Epithelial cell of proximal tubule (primary cell): ENCODE measurements at regions not wholly inside any gene's neighbourhood (a gene's known extent, or its start where the extent isn't known, plus 50 kb on each side); places are given as distances from the start of the nearest gene placed in this dataset.
"Not testable (repeated sequence)": the region's sequence is repeated elsewhere in the genome, so short reads cannot be mapped to it uniquely, and the experiment has no call there.

Experiments
- DNase-seq: peaks from one replicate; pipeline ENCODE4 v3.0.0-alpha.2; 2011; ENCODE audit warnings: low read depth
- H3K4me3 ChIP-seq: 2 replicates; pipeline ENCODE4 v1.5.1; 2011; ENCODE audit warnings: low read depth, mild to moderate bottlenecking, low read length
- TF ChIP-seq, protein P1 (sequence below): conservative IDR thresholded peaks from 2 replicates; pipeline ENCODE4 v1.5.1; 2012; ENCODE audit warnings: low read depth, mild to moderate bottlenecking, low read length

GRCh38 chr13:22926748-22927400 lies 253.9 kb upstream of the SGCG start:
- DNase-seq, result no peak
- TF ChIP-seq, protein P1, sequence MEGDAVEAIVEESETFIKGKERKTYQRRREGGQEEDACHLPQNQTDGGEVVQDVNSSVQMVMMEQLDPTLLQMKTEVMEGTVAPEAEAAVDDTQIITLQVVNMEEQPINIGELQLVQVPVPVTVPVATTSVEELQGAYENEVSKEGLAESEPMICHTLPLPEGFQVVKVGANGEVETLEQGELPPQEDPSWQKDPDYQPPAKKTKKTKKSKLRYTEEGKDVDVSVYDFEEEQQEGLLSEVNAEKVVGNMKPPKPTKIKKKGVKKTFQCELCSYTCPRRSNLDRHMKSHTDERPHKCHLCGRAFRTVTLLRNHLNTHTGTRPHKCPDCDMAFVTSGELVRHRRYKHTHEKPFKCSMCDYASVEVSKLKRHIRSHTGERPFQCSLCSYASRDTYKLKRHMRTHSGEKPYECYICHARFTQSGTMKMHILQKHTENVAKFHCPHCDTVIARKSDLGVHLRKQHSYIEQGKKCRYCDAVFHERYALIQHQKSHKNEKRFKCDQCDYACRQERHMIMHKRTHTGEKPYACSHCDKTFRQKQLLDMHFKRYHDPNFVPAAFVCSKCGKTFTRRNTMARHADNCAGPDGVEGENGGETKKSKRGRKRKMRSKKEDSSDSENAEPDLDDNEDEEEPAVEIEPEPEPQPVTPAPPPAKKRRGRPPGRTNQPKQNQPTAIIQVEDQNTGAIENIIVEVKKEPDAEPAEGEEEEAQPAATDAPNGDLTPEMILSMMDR, result no peak
- peak overlapping the region; percentile 50 for H3K4me3 ChIP-seq

DNA sequence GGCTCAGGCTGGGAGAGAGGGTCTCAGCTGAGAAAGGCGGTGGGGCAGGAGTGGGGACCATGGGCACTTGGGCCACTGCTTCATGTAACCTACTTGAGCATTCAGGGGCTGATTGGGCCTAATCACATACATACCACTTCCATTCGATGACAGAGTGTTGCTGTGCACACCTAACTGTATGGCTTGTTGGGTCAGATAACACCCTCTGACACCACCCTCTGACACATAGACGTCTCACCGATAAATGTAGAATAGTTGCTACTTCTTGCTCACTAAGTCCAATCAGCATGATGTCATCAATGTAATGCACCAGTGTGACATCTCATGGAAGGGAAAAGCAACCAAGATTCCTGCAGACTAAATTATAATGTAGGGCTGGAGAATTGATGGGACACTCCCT lies 252.9 kb upstream of the SGCG start:
- not testable (repeated sequence) for DNase-seq
- H3K4me3 ChIP-seq, result peak overlapping the region; percentile 50

DNA sequence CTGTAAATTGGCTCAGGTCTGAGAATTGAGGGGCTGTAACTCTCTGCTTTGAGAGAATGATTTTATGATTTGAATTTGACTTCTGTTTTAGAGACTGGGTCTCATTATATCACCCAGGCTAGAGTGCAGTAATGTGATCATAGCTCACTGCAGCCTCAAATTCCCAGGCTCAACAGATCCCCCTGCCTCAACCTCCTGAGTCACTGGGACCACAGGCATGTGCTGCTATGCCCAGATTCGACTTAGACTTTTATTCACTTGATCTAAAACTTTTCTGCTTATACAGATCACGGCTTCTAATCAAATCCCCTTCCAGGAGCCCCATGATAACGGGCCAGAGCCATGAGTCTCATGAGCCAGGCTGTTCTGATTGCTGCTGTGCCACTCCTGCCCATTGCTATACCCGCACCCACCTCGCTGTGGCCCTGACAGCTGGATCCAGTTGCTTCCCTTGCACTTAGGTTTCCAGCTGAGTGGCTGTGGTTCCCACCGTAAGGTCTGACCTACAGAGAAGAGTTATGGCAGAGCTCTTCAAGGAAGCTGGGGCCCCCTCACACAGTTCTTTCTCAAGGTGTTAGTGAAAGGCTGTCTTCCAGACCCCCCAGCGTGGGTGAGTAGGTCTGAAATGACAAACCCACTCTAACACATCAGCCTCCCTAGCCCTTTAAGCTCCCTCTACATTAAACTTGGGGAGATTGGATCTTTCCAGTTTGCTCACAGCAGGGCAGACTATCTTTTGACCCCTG lies 251.2 kb upstream of the SGCG start:
- DNase-seq, result no peak
- TF ChIP-seq, protein P1, result no peak

DNA sequence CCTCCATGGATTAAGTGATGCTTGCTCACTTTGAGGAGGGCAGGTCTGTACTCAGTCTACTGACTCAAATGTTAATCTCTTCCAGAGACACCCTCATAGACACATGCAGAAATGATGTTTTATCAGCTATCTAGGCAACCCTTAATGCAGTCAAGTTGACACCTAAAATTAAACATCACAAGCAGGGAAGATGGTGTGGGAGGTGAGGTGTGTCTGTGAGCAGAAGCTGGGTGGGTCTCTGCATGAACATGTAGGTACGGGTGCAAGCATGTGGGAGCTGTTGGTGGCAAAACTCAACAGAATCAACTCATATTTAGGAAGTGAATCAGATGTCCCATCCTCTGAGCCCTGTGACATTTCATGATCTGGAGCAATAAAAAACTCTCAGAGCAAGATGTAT lies 249.2 kb upstream of the SGCG start:
- TF ChIP-seq, protein P1, result no peak
- no peak overlapping the region for H3K4me3 ChIP-seq
- DNase-seq, result no peak

More for the DNA sequence above, 251.2 kb upstream of the SGCG start:
- no peak overlapping the region for H3K4me3 ChIP-seq

DNA sequence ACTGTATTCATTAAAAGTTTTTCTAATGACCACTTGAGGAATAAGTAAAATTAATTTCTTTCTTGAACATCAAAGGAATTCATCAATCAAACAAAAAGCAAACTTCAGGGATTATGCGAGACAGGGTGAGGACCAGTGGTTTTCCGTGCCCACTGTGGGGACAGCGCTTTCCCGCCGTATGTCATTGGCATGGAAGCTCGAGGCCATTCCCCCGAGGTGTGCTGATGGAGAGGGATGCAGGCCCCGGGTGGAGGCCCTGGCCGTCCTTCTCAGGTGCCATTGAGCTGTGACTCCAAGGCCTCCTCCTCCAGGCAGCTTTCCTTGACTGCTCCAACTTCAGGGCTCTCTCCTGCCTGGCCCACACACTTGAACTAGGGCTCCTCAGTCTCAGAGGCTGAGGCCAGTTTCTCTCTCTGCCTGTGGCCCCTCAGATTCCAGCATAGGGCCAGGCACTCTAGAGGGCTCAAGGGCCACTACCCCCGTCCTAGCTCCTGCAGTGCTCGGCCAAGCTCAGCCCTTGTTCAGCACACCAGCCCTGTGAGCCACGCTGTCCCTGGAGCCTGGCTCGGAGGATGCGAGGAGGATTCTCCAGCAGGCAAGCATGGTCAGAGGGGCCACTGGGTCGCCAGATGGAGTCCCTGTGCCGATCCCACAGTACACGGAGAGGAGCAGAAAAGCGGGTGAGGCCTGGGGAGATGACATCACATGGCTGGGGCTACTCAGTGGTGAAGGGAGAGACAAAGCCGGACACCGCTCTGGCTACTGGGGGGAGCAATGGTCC lies 248.0 kb upstream of the SGCG start:
- H3K4me3 ChIP-seq, DNase-seq: not testable (repeated sequence)

- DNase-seq, result no peak
- H3K4me3 ChIP-seq, result no peak overlapping the region
- TF ChIP-seq, protein P1, result no peak
Observed at GRCh38 chr13:22933571-22934181, 247.1 kb upstream of the SGCG start.

DNA sequence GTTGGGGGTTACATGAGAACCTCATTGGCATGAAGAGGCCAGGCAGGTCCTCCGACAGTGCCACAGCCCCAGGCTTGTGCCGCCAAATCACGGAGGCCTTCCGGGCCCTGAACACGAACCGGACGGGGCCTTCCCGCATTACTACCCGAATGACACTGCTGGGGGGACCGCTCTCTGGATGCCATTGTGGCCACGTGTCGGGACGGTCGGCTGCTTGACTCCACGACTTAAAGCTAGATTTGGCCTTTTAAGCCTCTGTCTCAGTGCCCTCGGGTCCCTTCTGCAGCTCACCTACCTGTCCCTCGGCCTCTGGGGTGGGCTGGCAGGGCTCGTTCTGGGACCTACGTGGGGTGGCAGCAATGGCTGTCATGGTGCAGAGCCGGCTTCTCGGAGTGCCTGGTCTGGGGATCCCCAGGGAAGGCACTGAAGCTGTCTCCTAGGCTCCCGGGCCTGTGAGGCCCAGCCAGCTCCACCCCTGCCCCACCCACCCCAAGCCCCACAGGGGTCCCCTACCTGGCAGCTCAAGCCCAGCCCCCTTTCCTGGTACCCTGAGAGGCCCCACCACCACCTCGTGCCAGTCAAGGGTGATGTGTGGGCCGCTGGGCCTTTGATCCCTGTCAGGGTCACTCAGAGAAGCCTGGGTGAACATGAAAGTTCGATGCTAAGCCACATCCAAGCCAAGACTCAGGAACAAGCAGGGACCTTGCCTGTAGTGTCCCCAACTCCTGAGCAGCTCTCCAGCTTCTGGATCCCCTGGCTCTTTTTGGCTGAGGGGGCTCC lies 245.8 kb upstream of the SGCG start:
- TF ChIP-seq, protein P1, result no peak
- no peak overlapping the region for H3K4me3 ChIP-seq
- DNase-seq, result no peak
